ENCODE measurements at regions not wholly inside any gene's neighbourhood (a gene's known extent, or its start where the extent isn't known, plus 50 kb on each side); places are given as distances from the start of the nearest gene placed in this dataset.

GRCh38 chr14:76696791-76697190 is 64.5 kb upstream of the VASH1 start:
- Histone ChIP-seq H3K9me3 (ENCODE audit: control insufficient read depth, insufficient read depth, low read depth, low read length) (no peaks in the 10 kb centered on the region), H3K27ac (ENCODE audit: extremely low read depth, low read depth, low read length) (no peak overlapping the region), H3K4me1 (ENCODE audit: control insufficient read depth, insufficient read depth, low read length) (no peaks in the 10 kb centered on the region; the same call in 1 of the 2 replicates), H3K36me3 (ENCODE audit: control insufficient read depth in 2 of 2, insufficient read depth in 1 of 2, low read length in 2 of 2) (no peaks in the 10 kb centered on the region), H3K4me3 (ENCODE audit: low read depth, low read length) (no peak overlapping the region)
- TF ChIP-seq ZNF529 (tag by site-specific recombination; IDR thresholded peaks at IDR 0.05; ENCODE audit: insufficient replicate concordance): no peak
- TF ChIP-seq ZNF837 (tag by site-specific recombination; IDR thresholded peaks at IDR 0.05): no peak
- TF ChIP-seq ZNF140 (tag by site-specific recombination; IDR thresholded peaks at IDR 0.05): no peak
- TF ChIP-seq PRDM6 (tag by site-specific recombination; IDR thresholded peaks at IDR 0.05): no peak
- TF ChIP-seq ZNF596 (tag by site-specific recombination; IDR thresholded peaks at IDR 0.05): no peak
- no peak for TF ChIP-seq PATZ1 (tag by site-specific recombination; IDR thresholded peaks at IDR 0.05)
- no peak for TF ChIP-seq GFI1B (tag by site-specific recombination; IDR thresholded peaks at IDR 0.05)
- no peak for TF ChIP-seq HIC1 (tag by site-specific recombination; IDR thresholded peaks at IDR 0.05)
- TF ChIP-seq ZNF670 (tag by site-specific recombination; IDR thresholded peaks at IDR 0.05; ENCODE audit: low read depth): no peak
- TF ChIP-seq OSR2 (tag by site-specific recombination; IDR thresholded peaks at IDR 0.05): no peak
- TF ChIP-seq ZNF121 (tag by site-specific recombination; IDR thresholded peaks at IDR 0.05): no peak
- TF ChIP-seq BCL11A (tag by site-specific recombination; IDR thresholded peaks at IDR 0.05; ENCODE audit: low read depth): no peak
- TF ChIP-seq PRDM4 (tag by site-specific recombination; IDR thresholded peaks at IDR 0.05): no peak
- ChIA-PET POLR2A (interaction anchor here (0.5 kb wide), 1 partner anchor 45 kb away, joined by 3 read pairs; no protein-coding TSS in a partner anchor), CTCF (interaction anchor here (0.7 to 0.8 kb wide), 3 partner anchors 11 to 15 kb away, joined by 3 to 4 read pairs (median 3); no protein-coding TSS in a partner anchor)

- no peak overlapping the region for H3K27ac ChIP-seq (ENCODE audit: extremely low read depth, low read depth, low read length)
- no peaks in the 10 kb centered on the region; the same call in 1 of the 2 replicates for H3K4me1 ChIP-seq (ENCODE audit: control insufficient read depth, insufficient read depth, low read length)
- no peaks in the 10 kb centered on the region for H3K9me3 ChIP-seq (ENCODE audit: control insufficient read depth, insufficient read depth, low read depth, low read length)
- CTCF ChIA-PET: interaction anchor here (0.7 to 0.8 kb wide), 3 partner anchors 10 to 14 kb away, joined by 3 to 4 read pairs (median 3); no protein-coding TSS in a partner anchor
- H3K36me3 ChIP-seq (ENCODE audit: control insufficient read depth in 2 of 2, insufficient read depth in 1 of 2, low read length in 2 of 2): no peaks in the 10 kb centered on the region
- POLR2A ChIA-PET: no interaction called here
- no peak overlapping the region for H3K4me3 ChIP-seq (ENCODE audit: low read depth, low read length)
- no peak for TF ChIP-seq ZNF521 (tag by site-specific recombination; IDR thresholded peaks at IDR 0.05)
- TF ChIP-seq ZNF449 (tag by site-specific recombination; IDR thresholded peaks at IDR 0.05): no peak
- TF ChIP-seq ZNF837 (tag by site-specific recombination; IDR thresholded peaks at IDR 0.05): no peak
- TF ChIP-seq ZNF645 (tag by site-specific recombination; IDR thresholded peaks at IDR 0.05): no peak
- no peak for TF ChIP-seq ZNF514 (tag by site-specific recombination; IDR thresholded peaks at IDR 0.05)
- TF ChIP-seq MEIS1 (CRISPR knock-in tag; IDR thresholded peaks at IDR 0.05; ENCODE audit: borderline replicate concordance): no peak
- TF ChIP-seq ZBTB1 (tag by site-specific recombination; IDR thresholded peaks at IDR 0.05): no peak
- TF ChIP-seq ZNF488 (tag by site-specific recombination; IDR thresholded peaks at IDR 0.05): no peak
These were observed 63.9 kb upstream of the VASH1 start for GRCh38 chr14:76697246-76697905.
